GM23248 (cell line): ENCODE measurements at regions not wholly inside any gene's neighbourhood (a gene's known extent, or its start where the extent isn't known, plus 50 kb on each side); places are given as distances from the start of the nearest gene placed in this dataset.

Experiments
- DNase-seq: peaks from one replicate; pipeline ENCODE4 v3.0.0-alpha.2; 2015
- H2AFZ ChIP-seq: fragments of 200-600 bp; sonication (generic); 2 replicates; pipeline ENCODE4 v1.6.1; 2016; ENCODE audit warnings: antibody characterized with exemption
- H3F3A ChIP-seq: fragments of 200-600 bp; sonication (generic); 2 replicates; pipeline ENCODE4 v1.6.1; 2016; ENCODE audit warnings: mild to moderate bottlenecking, antibody characterized with exemption, mixed run types; ENCODE audit not compliant: insufficient read depth
- H3K27ac ChIP-seq: fragments of 200-600 bp; sonication (generic); 2 replicates; pipeline ENCODE4 v1.5.1; 2016; ENCODE audit warnings: mild to moderate bottlenecking
- H3K27me3 ChIP-seq: fragments of 200-600 bp; sonication (generic); replicated peaks from 2 replicates; pipeline ENCODE4 v1.6.1; 2016; ENCODE audit warnings: mild to moderate bottlenecking; ENCODE audit not compliant: insufficient read depth
- H3K36me3 ChIP-seq: fragments of 200-600 bp; sonication (generic); 2 replicates; pipeline ENCODE4 v1.6.1; 2016; ENCODE audit warnings: low read depth, mild to moderate bottlenecking
- H3K4me1 ChIP-seq: fragments of 200-600 bp; sonication (generic); 2 replicates; pipeline ENCODE4 v1.6.1; 2016; ENCODE audit warnings: mild to moderate bottlenecking; ENCODE audit not compliant: insufficient read depth
- H3K4me2 ChIP-seq: fragments of 200-600 bp; sonication (generic); one replicate; pipeline ENCODE4 v1.6.1; 2016; ENCODE audit warnings: mild to moderate bottlenecking; ENCODE audit not compliant: unreplicated experiment
- H3K4me3 ChIP-seq: fragments of 200-600 bp; sonication (generic); 2 replicates; pipeline ENCODE4 v1.5.1; 2016; ENCODE audit warnings: mild to moderate bottlenecking
- H3K79me2 ChIP-seq: fragments of 200-600 bp; sonication (generic); 2 replicates; pipeline ENCODE4 v1.6.1; 2016; ENCODE audit warnings: mild to moderate bottlenecking; ENCODE audit not compliant: insufficient read depth
- H3K9ac ChIP-seq: fragments of 200-600 bp; sonication (generic); 2 replicates; pipeline ENCODE4 v1.6.1; 2016; ENCODE audit warnings: mild to moderate bottlenecking
- H3K9me2 ChIP-seq: fragments of 200-600 bp; sonication (generic); 2 replicates; pipeline ENCODE4 v1.6.1; 2016; ENCODE audit warnings: mixed run types, mild to moderate bottlenecking, moderate library complexity; ENCODE audit not compliant: insufficient read depth
- H3K9me3 ChIP-seq: fragments of 200-600 bp; sonication (generic); one replicate; pipeline ENCODE4 v1.6.1; 2017; ENCODE audit warnings: low read depth
- H4K20me1 ChIP-seq: fragments of 200-600 bp; sonication (generic); 2 replicates; pipeline ENCODE4 v1.6.0; 2016; ENCODE audit not compliant: insufficient read depth
- EZH2 ChIP-seq: fragments of 200-600 bp; sonication (generic); IDR thresholded peaks from 2 replicates; pipeline ENCODE4 v1.6.1; 2018; ENCODE audit warnings: antibody characterized with exemption, mild to moderate bottlenecking; ENCODE audit not compliant: insufficient read depth, poor library complexity, severe bottlenecking
- EZH2phosphoT487 ChIP-seq: fragments of 200-600 bp; sonication (generic); IDR thresholded peaks from 2 replicates; pipeline ENCODE4 v1.6.1; 2018; ENCODE audit warnings: antibody characterized with exemption, moderate library complexity, mild to moderate bottlenecking, low read depth; ENCODE audit not compliant: insufficient read depth
- WGBS, 2 experiments: methylation state at CpG; one replicate each; pipeline ENCODE4 v1.1.6; 2015 to 2017; ENCODE audit warnings: low lambda C conversion rate in 2 of 2, low coverage in 1 of 2; ENCODE audit errors: missing lambda C conversion rate in 2 of 2; 5-methylcytosine and 5-hydroxymethylcytosine counted together
- in situ Hi-C: fragments of 300-500 bp; cut with MboI; formaldehyde crosslinking; loops from 2 replicates; pipeline ENCODE4 v1.15.0; 2020

DNA sequence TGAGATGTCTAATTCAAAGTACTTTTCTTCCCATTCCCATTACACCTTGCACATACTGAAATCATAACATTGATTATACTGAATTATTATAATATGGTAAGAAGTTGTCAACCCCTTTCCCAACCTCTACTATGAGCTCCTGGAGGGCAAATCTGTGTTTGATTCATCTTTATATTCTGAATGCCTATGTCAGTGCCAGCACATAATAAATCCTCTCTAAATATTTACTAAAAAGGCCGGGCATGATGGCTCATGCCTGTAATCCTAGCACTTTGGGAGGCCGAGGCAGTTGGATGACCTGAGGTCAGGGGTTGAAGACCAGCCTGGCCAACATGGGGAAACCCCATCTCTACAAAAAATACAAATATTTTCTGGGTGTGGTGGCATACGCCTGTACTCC, 392.5 kb upstream of the CADM2 start:
- H3K36me3 ChIP-seq, result no peaks in the 10 kb centered on the region
- H3K9me3 ChIP-seq, result peaks cover 3% of the 10 kb centered on the region
- H3K4me3 ChIP-seq, result no peak overlapping the region
- in situ Hi-C loops, result no loop called here
- H2AFZ ChIP-seq, result no peak overlapping the region
- H4K20me1 ChIP-seq, result no peaks in the 10 kb centered on the region
- no peaks in the 10 kb centered on the region for H3K79me2 ChIP-seq
- H3K27me3 ChIP-seq, result no peaks in the 10 kb centered on the region
- 18 to 19% methylated on average over 3 of the region's 3 CpGs for WGBS, 2 experiments
- H3K4me2 ChIP-seq, result no peak overlapping the region
- TF ChIP-seq EZH2 (no peak), EZH2phosphoT487 (no peak)
- no peaks in the 10 kb centered on the region for H3K4me1 ChIP-seq
- H3F3A ChIP-seq, result no peaks in the 10 kb centered on the region
- H3K9me2 ChIP-seq, result no peaks in the 10 kb centered on the region
- no peak for DNase-seq
- H3K27ac ChIP-seq, result no peak overlapping the region
- H3K9ac ChIP-seq, result no peak overlapping the region

DNA sequence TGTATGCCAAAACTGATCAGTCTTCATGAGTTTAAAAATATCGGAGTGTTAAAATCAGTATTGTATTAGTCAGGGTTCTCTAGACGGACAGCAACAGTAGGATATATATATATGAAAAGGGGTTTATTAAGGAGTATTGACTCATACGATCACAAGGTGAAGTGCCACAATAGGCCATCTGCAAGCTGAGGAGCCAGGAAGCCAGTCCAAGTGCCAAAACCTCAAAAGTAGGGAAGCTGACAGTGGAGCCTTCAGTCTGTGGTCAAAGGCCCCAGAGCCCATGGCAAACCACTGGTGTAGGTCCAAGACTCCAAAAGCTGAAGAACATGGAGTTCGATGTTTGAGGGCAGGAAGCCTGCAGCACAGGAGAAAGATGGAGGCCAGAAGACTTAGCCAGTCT, 391.0 kb upstream of the CADM2 start:
- Histone ChIP-seq H3K4me2 (no peak overlapping the region), H3K36me3 (no peaks in the 10 kb centered on the region), H3K4me1 (no peaks in the 10 kb centered on the region), H3K9me3 (peaks cover 3% of the 10 kb centered on the region), H3K27ac (no peak overlapping the region), H3K79me2 (no peaks in the 10 kb centered on the region), H3K4me3 (no peak overlapping the region), H3F3A (no peaks in the 10 kb centered on the region), H3K9me2 (no peaks in the 10 kb centered on the region), H3K9ac (no peak overlapping the region), H2AFZ (no peak overlapping the region), H3K27me3 (no peaks in the 10 kb centered on the region), H4K20me1 (no peaks in the 10 kb centered on the region)
- in situ Hi-C loops, result no loop called here
- DNase-seq, result no peak
- TF ChIP-seq EZH2 (no peak), EZH2phosphoT487 (no peak)
- WGBS, 2 experiments, result 37 to 38% methylated on average over 4 of the region's 4 CpGs

DNA sequence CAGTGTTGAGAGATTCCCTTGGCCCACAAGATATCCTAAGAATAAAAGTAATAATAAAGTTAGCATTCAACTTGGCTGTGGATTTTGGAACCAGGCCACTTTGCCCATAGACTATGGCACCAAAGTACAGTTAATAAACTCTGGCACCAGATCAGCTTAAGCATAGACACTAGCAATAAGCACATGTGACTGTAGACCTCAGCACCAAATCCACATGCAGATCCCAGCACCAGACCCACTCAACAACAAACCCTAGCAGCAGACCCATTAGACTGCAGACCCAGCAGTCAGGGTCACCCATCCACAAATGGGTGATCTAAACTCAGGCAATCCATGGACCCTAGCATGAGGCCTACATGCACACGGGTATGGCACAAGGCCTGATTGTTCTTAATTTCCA, 384.8 kb upstream of the CADM2 start:
- no peak overlapping the region for H3K9ac ChIP-seq
- no peak overlapping the region for H3K4me2 ChIP-seq
- H3K36me3 ChIP-seq, result no peaks in the 10 kb centered on the region
- no peaks in the 10 kb centered on the region for H3F3A ChIP-seq
- H3K79me2 ChIP-seq, result no peaks in the 10 kb centered on the region
- H4K20me1 ChIP-seq, result no peaks in the 10 kb centered on the region
- no peak overlapping the region for H3K27ac ChIP-seq
- no peaks in the 10 kb centered on the region for H3K4me1 ChIP-seq
- no peaks in the 10 kb centered on the region for H3K9me2 ChIP-seq
- no peak for DNase-seq
- no peak overlapping the region for H3K4me3 ChIP-seq
- in situ Hi-C loops, result no loop called here
- H3K27me3 ChIP-seq, result no peaks in the 10 kb centered on the region
- WGBS, 2 experiments, result 14 to 39% methylated on average over 1 of the region's 1 CpG
- no peak for TF ChIP-seq EZH2
- no peak for TF ChIP-seq EZH2phosphoT487
- H3K9me3 ChIP-seq, result peaks cover 5% of the 10 kb centered on the region
- H2AFZ ChIP-seq, result no peak overlapping the region

GRCh38 chr3:84586427-84586826, 372.4 kb upstream of the CADM2 start:
- Histone ChIP-seq H3K36me3 (no peaks in the 10 kb centered on the region), H3K4me3 (no peak overlapping the region), H2AFZ (no peak overlapping the region), H3K9ac (no peak overlapping the region), H4K20me1 (no peaks in the 10 kb centered on the region), H3K27me3 (no peaks in the 10 kb centered on the region), H3K79me2 (no peaks in the 10 kb centered on the region), H3K4me2 (no peak overlapping the region), H3F3A (no peaks in the 10 kb centered on the region), H3K27ac (no peak overlapping the region), H3K4me1 (no peaks in the 10 kb centered on the region), H3K9me3 (no peaks in the 10 kb centered on the region), H3K9me2 (no peaks in the 10 kb centered on the region)
- TF ChIP-seq EZH2 (no peak), EZH2phosphoT487 (no peak)
- no peak for DNase-seq
- in situ Hi-C loops, result no loop called here
- WGBS, 2 experiments, result 22 to 28% methylated on average over 2 of the region's 2 CpGs

- Histone ChIP-seq H3K4me1 (no peaks in the 10 kb centered on the region), H3K9me3 (peaks cover 3% of the 10 kb centered on the region), H3K9me2 (no peaks in the 10 kb centered on the region), H3K4me2 (no peak overlapping the region), H3K27me3 (no peaks in the 10 kb centered on the region), H3F3A (no peaks in the 10 kb centered on the region), H4K20me1 (no peaks in the 10 kb centered on the region), H3K36me3 (no peaks in the 10 kb centered on the region), H2AFZ (no peak overlapping the region), H3K9ac (no peak overlapping the region), H3K27ac (no peak overlapping the region), H3K79me2 (no peaks in the 10 kb centered on the region), H3K4me3 (no peak overlapping the region)
- in situ Hi-C loops, result no loop called here
- WGBS, 2 experiments, result 40 to 42% methylated on average over 7 of the region's 7 CpGs
- DNase-seq, result no peak
- TF ChIP-seq EZH2phosphoT487 (no peak), EZH2 (no peak)
Measured at GRCh38 chr3:84600703-84601225, 358.0 kb upstream of the CADM2 start.
